Type B pancreatic cell (in vitro differentiated cells): ENCODE measurements at regions not wholly inside any gene's neighbourhood (a gene's known extent, or its start where the extent isn't known, plus 50 kb on each side); places are given as distances from the start of the nearest gene placed in this dataset.

Source experiments
- DNase-seq: peaks from one replicate; pipeline ENCODE4 v3.0.0; 2021; ENCODE audit warnings: mixed read lengths; ENCODE audit not compliant: unreplicated experiment; ENCODE audit errors: extremely low spot score
- H3K27ac Mint-ChIP-seq: 2 replicates; pipeline ENCODE4 v1.8.0; 2021; ENCODE audit warnings: mild to moderate bottlenecking, mixed read lengths
- H3K27me3 Mint-ChIP-seq: 2 replicates; pipeline ENCODE4 v1.8.0; 2021; ENCODE audit warnings: mixed read lengths
- H3K36me3 Mint-ChIP-seq: 2 replicates; pipeline ENCODE4 v1.8.0; 2021; ENCODE audit warnings: mixed read lengths
- H3K4me1 Mint-ChIP-seq: one replicate; pipeline ENCODE4 v1.8.0; 2021; ENCODE audit warnings: mixed read lengths; ENCODE audit not compliant: unreplicated experiment
- H3K4me3 Mint-ChIP-seq: 2 replicates; pipeline ENCODE4 v1.8.0; 2021; ENCODE audit warnings: mild to moderate bottlenecking, mixed read lengths
- H3K9me3 Mint-ChIP-seq: 2 replicates; pipeline ENCODE4 v1.8.0; 2021; ENCODE audit warnings: mixed read lengths
- CTCF ChIP-seq: fragments of 200-600 bp; sonication (generic); conservative IDR thresholded peaks from 2 replicates; pipeline ENCODE4 v1.5.0; 2021; ENCODE audit warnings: antibody characterized with exemption, mild to moderate bottlenecking

DNA sequence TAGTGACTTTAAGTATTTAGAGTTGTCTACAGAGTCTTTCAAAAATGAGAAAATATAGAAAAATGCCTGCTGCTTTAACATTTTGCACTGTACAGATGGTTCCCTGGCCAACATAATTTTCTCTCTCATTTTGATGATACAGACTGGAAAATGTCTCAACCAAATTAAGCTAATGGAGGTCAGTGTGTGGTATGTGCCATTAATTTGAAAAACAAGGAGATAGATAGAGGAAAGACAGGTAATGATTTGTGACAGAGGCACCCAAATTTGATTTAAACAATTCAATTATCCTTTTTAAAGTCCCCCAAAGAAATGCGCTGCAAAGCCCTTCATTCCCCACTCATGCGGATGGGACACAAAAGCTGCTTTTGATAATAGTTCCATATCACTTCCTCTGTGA, 140.0 kb downstream of the ASCL1 start:
- TF ChIP-seq CTCF: no peak
- Mint-ChIP-seq H3K36me3 (no peaks in the 10 kb centered on the region), H3K27ac (no peak overlapping the region), H3K9me3 (no peaks in the 10 kb centered on the region), H3K27me3 (peaks cover 3% of the 10 kb centered on the region), H3K4me3 (no peak overlapping the region), H3K4me1 (no peaks in the 10 kb centered on the region)
- DNase-seq: no peak

DNA sequence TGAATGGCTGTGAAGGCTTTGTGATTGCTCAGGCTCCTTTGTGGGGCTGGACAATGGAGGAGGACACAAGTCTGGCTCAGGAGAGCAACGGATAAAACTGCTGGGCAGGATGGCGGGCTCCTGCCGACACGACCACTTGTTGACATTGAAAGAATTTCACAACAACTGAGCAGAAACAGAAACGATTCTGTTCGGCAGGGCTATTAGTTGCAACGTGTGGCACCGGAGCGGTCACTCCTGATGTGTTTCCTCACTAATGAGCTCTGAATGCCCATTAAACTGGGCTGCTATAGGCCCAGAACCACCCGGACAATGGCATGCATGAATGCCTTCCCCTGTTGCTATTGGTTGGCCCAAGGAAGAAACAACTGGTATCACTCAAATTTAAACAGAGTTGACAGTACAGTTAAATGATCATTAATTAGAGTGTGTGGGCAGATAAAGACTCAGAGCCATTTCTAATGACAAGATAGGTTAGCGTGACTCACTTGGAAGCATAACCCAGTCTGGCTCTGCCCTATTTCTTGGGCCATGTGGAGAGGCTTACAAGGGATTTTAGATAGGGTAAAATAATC, 142.9 kb downstream of the ASCL1 start:
- Mint-ChIP-seq H3K27me3 (peaks cover 3% of the 10 kb centered on the region), H3K4me3 (no peak overlapping the region), H3K4me1 (no peaks in the 10 kb centered on the region), H3K27ac (no peak overlapping the region), H3K36me3 (no peaks in the 10 kb centered on the region), H3K9me3 (no peaks in the 10 kb centered on the region)
- TF ChIP-seq CTCF: no peak
- no peak for DNase-seq

DNA sequence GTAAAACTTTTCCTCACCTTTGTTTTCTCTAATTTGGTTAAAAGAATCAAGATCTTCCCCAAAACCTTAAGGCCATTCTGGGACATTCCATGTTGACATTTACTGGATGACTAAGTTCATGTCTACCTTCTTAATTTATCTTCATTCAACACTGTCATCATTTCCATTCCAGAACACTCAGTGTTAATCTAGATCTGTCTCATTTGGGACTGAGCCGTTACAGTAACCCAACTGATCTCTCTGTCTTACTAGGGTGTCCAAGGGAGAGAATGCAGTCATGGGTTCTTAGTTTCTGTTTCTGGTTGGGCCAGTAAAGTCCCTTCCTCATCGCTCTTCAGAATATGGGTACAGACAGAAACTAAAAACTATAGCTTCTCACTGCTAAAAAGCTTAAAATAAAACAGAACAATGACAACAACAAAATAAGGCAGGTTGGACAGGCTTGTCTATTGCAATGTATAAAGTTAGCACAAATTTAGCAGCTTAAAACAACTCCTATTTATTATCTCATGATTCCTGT, 144.8 kb downstream of the ASCL1 start:
- no peak for DNase-seq
- TF ChIP-seq CTCF: no peak
- H3K27me3 Mint-ChIP-seq: peaks cover 3% of the 10 kb centered on the region
- H3K4me1 Mint-ChIP-seq: no peaks in the 10 kb centered on the region
- no peak overlapping the region for H3K27ac Mint-ChIP-seq
- no peaks in the 10 kb centered on the region for H3K36me3 Mint-ChIP-seq
- no peaks in the 10 kb centered on the region for H3K9me3 Mint-ChIP-seq
- H3K4me3 Mint-ChIP-seq: no peak overlapping the region

GRCh38 chr12:103105971-103106597, 148.6 kb downstream of the ASCL1 start:
- no peak overlapping the region for H3K4me3 Mint-ChIP-seq
- no peaks in the 10 kb centered on the region for H3K9me3 Mint-ChIP-seq
- no peaks in the 10 kb centered on the region for H3K36me3 Mint-ChIP-seq
- no peaks in the 10 kb centered on the region for H3K27me3 Mint-ChIP-seq
- TF ChIP-seq CTCF: no peak
- DNase-seq: no peak
- no peak overlapping the region for H3K27ac Mint-ChIP-seq
- H3K4me1 Mint-ChIP-seq: no peaks in the 10 kb centered on the region

- Mint-ChIP-seq H3K36me3 (no peaks in the 10 kb centered on the region), H3K9me3 (no peaks in the 10 kb centered on the region), H3K4me3 (no peak overlapping the region), H3K27ac (no peak overlapping the region), H3K27me3 (no peaks in the 10 kb centered on the region), H3K4me1 (no peaks in the 10 kb centered on the region)
- DNase-seq: no peak
- TF ChIP-seq CTCF: no peak
Measured at GRCh38 chr12:103109861-103110260, 152.4 kb downstream of the ASCL1 start.
